NB4 (cell line): ENCODE measurements at regions not wholly inside any gene's neighbourhood (a gene's known extent, or its start where the extent isn't known, plus 50 kb on each side); places are given as distances from the start of the nearest gene placed in this dataset.

Experiments
- CTCF ChIP-seq: IDR thresholded peaks from one replicate; pipeline ENCODE4 v1.5.1; 2012; ENCODE audit warnings: low read depth, low read length
- MAX ChIP-seq: IDR thresholded peaks from 2 replicates; pipeline ENCODE4 v1.6.1; 2011; ENCODE audit warnings: low read depth, low read length
- MYC ChIP-seq: IDR thresholded peaks from 2 replicates; pipeline ENCODE4 v1.6.1; 2011; ENCODE audit warnings: low read depth, low read length
- POLR2A ChIP-seq: IDR thresholded peaks from 2 replicates; pipeline ENCODE4 v1.6.1; 2011; ENCODE audit warnings: mild to moderate bottlenecking; ENCODE audit not compliant: insufficient read length; ENCODE audit errors: extremely low read depth

DNA sequence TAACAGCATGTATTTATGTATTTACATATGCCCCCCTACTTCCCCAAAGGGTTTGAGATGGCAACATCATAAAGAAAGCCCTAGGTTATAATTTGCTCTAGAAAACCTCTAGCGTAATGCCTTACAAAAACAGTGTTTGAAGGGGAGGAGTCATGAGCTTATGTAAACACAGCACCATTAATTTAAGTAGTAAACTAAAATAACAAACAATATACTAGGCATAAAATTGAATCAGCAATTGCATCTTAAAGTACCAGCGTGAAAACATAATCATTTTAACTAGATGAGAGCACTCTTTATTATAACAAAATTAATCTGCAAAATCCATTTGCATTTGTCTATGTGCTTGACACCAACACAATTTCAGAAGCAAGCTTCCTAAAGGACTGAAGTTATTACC is 507.2 kb upstream of the NRP1 start:
- TF ChIP-seq MAX (no peak), CTCF (no peak), POLR2A (no peak), MYC (no peak)
